Upper lobe of left lung (tissue), 4 donors: ENCODE measurements at regions not wholly inside any gene's neighbourhood (a gene's known extent, or its start where the extent isn't known, plus 50 kb on each side); places are given as distances from the start of the nearest gene placed in this dataset.

Experiments used
- CTCF ChIP-seq, 6 experiments: fragments of 450-650 bp in 4 of 6; fragments of 200-600 bp in 2 of 6; sonication (generic) in 2 of 6; IDR thresholded peaks; one replicate each; pipeline ENCODE4 v1.5.1; 2016 to 2019; ENCODE audit warnings: antibody characterized with exemption in 6 of 6
- EP300 ChIP-seq, 4 donors: sonication (generic); formaldehyde crosslinking; IDR thresholded peaks; one replicate each; pipeline ENCODE4 v1.5.1; 2017; ENCODE audit warnings: antibody characterized with exemption in 4 of 4, control low read depth in 2 of 4
- POLR2A ChIP-seq, 4 donors: fragments of 450-650 bp; IDR thresholded peaks; one replicate each; pipeline ENCODE4 v1.5.1; 2016 to 2017; ENCODE audit warnings: antibody characterized with exemption in 4 of 4, mild to moderate bottlenecking in 2 of 4
- POLR2AphosphoS5 ChIP-seq, 2 donors: sonication (generic); formaldehyde crosslinking; IDR thresholded peaks; one replicate each; pipeline ENCODE4 v1.5.1; 2017; ENCODE audit warnings: antibody characterized with exemption in 2 of 2

DNA sequence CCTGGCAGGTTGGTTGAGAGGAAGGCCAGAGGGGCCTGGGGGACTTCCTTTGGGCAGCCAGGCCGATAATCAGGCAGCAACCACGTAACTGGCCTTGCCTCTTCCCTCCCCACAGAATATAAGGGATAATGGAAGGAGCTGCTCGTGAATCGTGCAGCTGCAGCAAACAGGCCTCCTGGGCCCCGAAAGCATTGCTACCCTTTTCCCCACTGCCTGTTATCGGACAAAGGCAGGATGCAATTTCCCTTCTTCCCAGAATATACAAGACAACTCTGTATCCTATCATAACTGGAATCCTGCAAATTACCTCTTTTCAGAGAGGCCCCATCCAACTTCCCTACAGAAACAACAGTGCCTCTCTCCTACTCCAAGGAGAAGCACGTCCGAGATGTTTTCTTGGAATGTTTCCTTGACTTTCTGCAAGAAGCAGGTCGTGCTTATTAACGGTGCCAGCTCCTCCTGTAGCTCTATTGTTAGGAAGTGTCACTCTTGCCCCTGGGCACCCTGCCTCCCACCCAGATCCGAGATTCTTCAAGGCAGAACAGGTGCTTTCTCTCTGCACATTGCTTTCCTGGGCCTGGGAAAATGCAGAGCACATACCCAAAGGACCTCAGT, 106.0 kb upstream of the TIAM1 start:
- TF ChIP-seq POLR2A (IDR thresholded peaks at IDR 0.05) (no peak), CTCF (IDR thresholded peaks at IDR 0.05) (no peak), EP300 (IDR thresholded peaks at IDR 0.05) (no peak), POLR2AphosphoS5 (IDR thresholded peaks at IDR 0.05) (no peak)
